ENCODE measurements at regions not wholly inside any gene's neighbourhood (a gene's known extent, or its start where the extent isn't known, plus 50 kb on each side); places are given as distances from the start of the nearest gene placed in this dataset.

DNA sequence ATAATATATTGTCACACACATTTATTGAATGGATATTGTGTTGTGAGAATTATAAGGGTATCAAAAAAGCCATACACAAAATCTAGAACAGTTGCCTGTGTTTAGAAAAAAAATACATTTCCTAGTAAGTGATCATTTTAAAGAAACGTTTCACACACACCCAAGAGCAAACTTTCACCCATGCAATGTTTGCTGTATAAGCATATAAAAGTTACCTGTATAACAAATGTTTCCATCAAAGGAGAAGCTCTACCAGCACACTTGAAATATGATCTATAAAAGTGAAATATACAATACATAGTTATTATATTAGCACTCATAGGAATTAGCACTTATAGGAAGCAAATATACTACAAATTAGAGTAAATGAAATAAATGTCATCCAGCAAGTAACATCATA lies 1098.1 kb downstream of the NCAM2 start:
- TF ChIP-seq, protein P1, sequence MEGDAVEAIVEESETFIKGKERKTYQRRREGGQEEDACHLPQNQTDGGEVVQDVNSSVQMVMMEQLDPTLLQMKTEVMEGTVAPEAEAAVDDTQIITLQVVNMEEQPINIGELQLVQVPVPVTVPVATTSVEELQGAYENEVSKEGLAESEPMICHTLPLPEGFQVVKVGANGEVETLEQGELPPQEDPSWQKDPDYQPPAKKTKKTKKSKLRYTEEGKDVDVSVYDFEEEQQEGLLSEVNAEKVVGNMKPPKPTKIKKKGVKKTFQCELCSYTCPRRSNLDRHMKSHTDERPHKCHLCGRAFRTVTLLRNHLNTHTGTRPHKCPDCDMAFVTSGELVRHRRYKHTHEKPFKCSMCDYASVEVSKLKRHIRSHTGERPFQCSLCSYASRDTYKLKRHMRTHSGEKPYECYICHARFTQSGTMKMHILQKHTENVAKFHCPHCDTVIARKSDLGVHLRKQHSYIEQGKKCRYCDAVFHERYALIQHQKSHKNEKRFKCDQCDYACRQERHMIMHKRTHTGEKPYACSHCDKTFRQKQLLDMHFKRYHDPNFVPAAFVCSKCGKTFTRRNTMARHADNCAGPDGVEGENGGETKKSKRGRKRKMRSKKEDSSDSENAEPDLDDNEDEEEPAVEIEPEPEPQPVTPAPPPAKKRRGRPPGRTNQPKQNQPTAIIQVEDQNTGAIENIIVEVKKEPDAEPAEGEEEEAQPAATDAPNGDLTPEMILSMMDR (IDR thresholded peaks at IDR 0.05): no peak

DNA sequence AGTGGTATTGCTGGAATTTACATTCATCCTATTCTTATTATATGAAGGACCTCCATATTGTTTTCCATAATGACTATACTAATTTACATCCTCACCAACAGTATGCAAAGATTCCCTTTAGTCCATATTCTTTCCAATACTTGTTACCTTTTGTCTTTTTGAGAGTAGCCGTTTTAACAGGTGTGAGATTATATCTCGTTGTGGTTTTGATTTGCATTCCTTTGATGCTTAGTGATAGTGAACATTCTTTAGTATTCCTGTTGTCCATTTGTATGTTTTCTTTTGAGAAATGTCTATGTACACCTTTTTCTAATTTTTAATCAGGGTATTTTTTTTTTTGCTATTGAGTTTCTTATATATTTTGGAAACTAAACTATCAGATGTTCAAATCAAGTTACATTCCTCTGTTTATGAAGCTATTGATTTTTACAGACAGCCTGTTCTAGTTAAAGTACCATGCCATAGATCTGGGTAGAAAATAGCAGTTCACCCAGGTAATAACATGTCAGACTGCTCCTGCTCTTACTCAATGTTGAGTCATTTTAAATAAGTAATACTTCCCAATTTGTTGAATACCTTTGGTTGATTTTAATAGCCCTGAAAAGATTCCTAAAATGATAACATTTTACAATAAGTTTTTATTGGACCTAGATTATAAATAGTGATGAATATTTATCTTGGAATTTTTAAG lies 1108.7 kb downstream of the NCAM2 start:
- H3K4me3 ChIP-seq: no peak overlapping the region
- H3K27ac ChIP-seq: no peak overlapping the region
- TF ChIP-seq, protein P1 (IDR thresholded peaks at IDR 0.05): no peak
- DNase-seq (ENCODE audit: low spot score): no peak

More for the DNA sequence above, 1098.1 kb downstream of the NCAM2 start:
- Histone ChIP-seq H3K4me3 (no peak overlapping the region), H3K27ac (no peak overlapping the region)
- no peak for DNase-seq (ENCODE audit: low spot score)

DNA sequence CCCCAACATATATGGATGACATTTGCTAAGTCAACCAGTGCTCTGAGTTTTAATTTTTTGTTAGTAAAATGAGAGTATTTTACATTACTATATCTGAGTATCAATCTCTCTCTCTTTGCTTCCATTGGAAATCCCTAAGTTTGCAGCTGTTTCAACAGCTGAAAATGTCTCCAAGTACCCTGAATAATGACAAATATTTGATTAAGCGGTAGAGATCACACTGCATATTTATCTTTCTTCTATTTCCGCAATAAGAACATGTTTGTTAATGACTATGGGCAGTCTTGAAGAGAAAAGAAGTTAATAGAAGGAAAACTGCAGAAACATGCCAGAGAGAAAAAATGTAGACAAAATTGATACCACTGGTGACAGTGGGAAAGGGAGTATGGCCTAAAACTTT lies 1117.5 kb downstream of the NCAM2 start:
- no peak overlapping the region for H3K27ac ChIP-seq
- no peak overlapping the region for H3K4me3 ChIP-seq
- DNase-seq (ENCODE audit: low spot score): no peak
- TF ChIP-seq, protein P1 (IDR thresholded peaks at IDR 0.05): no peak

DNA sequence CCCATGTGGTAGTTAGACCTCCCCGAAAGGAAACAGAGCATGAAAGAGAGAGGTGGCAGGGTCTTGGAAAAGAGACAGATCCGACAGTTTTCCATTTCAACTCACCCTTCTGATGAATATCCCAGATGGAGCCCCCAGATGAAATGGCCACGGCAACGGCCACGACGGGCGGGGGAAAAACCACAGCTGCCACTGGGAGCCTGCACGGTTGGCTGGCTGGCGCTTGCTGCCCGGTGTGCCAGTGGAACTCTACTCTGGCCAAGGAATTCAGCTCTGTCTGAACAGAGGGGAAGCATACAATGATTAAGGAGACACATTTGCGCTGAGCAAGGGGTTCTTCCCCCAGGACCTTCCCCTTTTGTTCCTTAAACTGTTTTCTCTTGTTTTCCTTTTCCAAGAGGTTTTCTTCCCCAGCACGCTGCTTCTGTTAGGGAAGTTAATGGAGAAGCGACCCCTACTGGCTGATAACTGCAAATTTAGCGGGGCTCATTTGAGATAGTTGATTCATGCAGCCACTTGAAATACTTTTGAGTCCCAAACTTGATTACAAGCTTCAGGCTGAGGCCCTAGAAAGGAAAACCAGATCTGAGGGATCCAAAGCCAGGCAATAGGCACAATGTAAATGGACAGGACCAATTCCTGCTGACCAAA lies 1122.5 kb downstream of the NCAM2 start:
- TF ChIP-seq, protein P1 (IDR thresholded peaks at IDR 0.05): no peak
- no peak overlapping the region for H3K4me3 ChIP-seq
- DNase-seq (ENCODE audit: low spot score): no peak
- H3K27ac ChIP-seq: no peak overlapping the region

DNA sequence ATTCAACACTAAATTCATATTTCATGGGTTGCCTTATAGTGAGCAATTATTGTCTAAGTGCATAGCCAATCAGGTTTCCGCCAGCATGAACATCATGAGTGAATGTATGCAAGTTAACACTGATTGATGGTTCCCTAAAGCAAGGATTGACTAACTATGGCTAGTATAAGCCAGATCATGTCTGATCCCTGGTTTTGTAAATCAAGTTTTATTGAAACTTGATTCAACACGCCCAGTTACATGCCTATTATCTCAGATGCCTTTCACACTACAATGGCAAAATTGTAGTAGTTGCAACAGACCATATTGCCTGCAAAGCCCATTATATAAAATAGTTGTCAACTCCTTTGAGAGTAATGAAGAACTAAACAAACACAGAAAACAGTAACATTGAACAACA lies 1127.4 kb downstream of the NCAM2 start:
- TF ChIP-seq, protein P1 (IDR thresholded peaks at IDR 0.05): no peak
- no peak overlapping the region for H3K27ac ChIP-seq
- no peak overlapping the region for H3K4me3 ChIP-seq
- DNase-seq (ENCODE audit: low spot score): no peak

DNA sequence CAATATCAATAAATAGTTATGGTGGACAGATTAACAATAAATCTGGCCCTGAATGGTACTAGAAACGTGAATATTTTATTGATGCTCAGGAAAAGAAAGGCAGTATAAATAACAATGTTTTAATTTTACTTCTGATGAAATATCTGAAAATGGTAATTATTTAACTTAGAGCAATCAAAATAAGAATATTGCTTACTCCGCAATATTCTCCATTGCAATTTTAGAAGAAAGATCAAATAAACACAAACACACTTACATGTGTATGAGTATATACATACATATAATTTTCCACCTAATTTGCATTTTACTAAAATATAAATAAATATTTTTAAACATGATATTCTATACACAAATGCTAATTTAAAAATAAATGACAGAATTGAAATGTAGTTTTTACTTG lies 1130.5 kb downstream of the NCAM2 start:
- no peak overlapping the region for H3K27ac ChIP-seq
- H3K4me3 ChIP-seq: no peak overlapping the region
- TF ChIP-seq, protein P1 (IDR thresholded peaks at IDR 0.05): no peak
- no peak for DNase-seq (ENCODE audit: low spot score)

Data from coronary artery (tissue), 2 donors.